Erythroblast (primary cell): ENCODE measurements at regions not wholly inside any gene's neighbourhood (a gene's known extent, or its start where the extent isn't known, plus 50 kb on each side); places are given as distances from the start of the nearest gene placed in this dataset.

Source experiments
- GATA1 ChIP-seq: IDR thresholded peaks from 2 replicates; pipeline ENCODE4 v1.6.1; 2011; ENCODE audit warnings: low read depth, mild to moderate bottlenecking, control low read depth, low read length, moderate library complexity
- POLR2A ChIP-seq: IDR thresholded peaks from 2 replicates; pipeline ENCODE4 v1.6.1; 2011; ENCODE audit warnings: mild to moderate bottlenecking, low read length

- TF ChIP-seq POLR2A: no peak
- no peak for TF ChIP-seq GATA1
Measured at GRCh38 chr17:63292421-63292820, 153.7 kb downstream of the CYB561 start.
